ENCODE measurements at regions not wholly inside any gene's neighbourhood (a gene's known extent, or its start where the extent isn't known, plus 50 kb on each side); places are given as distances from the start of the nearest gene placed in this dataset.

- H3K4me3 ChIP-seq, result no peak overlapping the region
- no peak overlapping the region for H3K4me2 ChIP-seq (ENCODE audit: insufficient read depth, low read length)
- in situ Hi-C loops (cut with MboI), result no loop called here
- H3K9ac ChIP-seq (ENCODE audit: insufficient read depth in 1 of 2, low read depth in 2 of 2, low read length in 2 of 2), result no peak overlapping the region
- H3K36me3 ChIP-seq (ENCODE audit: control insufficient read depth, insufficient read depth, low read length), result no peaks in the 10 kb centered on the region
- CTCF ChIA-PET (ENCODE audit: low intra/inter-chr PET ratio), result no interaction called here
- 5% methylated on average over 4 of the region's 4 CpGs for WGBS (ENCODE audit: insufficient coverage, low coverage, missing lambda C conversion rate)
- H3K4me1 ChIP-seq (replicated peaks in 1 of 2; ENCODE audit: control insufficient read depth in 2 of 2, insufficient read depth in 2 of 2, low read length in 2 of 2), result no peaks in the 10 kb centered on the region; a peak in 1 of 5 replicates
- no peaks in the 10 kb centered on the region for H4K20me1 ChIP-seq (replicated peaks; ENCODE audit: control insufficient read depth, insufficient read depth, low read length)
- POLR2A ChIA-PET, result no interaction called here
- no peaks in the 10 kb centered on the region for H3K27me3 ChIP-seq (ENCODE audit: control insufficient read depth in 2 of 2, insufficient read depth in 2 of 2, low read length in 2 of 2)
- TF ChIP-seq THRAP3 (IDR thresholded peaks at IDR 0.05; ENCODE audit: borderline replicate concordance), result no peak
- TF ChIP-seq EWSR1 (IDR thresholded peaks at IDR 0.05; ENCODE audit: borderline replicate concordance, low read depth, partially characterized antibody), result no peak
- TF ChIP-seq BRD4 (IDR thresholded peaks at IDR 0.05), result no peak
- TF ChIP-seq CTBP1 (IDR thresholded peaks at IDR 0.05; ENCODE audit: borderline replicate concordance), result no peak
- TF ChIP-seq MAX (CRISPR knock-in tag; IDR thresholded peaks at IDR 0.05), result no peak
- TF ChIP-seq NEUROD1 (IDR thresholded peaks at IDR 0.05; ENCODE audit: borderline replicate concordance, low read depth, low read length, partially characterized antibody), result no peak
- no peak for TF ChIP-seq POLR3G (IDR thresholded peaks at IDR 0.05; ENCODE audit: extremely low read depth, insufficient read length, insufficient replicate concordance)
- no peak for TF ChIP-seq ZNF518B (CRISPR knock-in tag; IDR thresholded peaks at IDR 0.05)
- no peak for TF ChIP-seq E2F5 (CRISPR knock-in tag; IDR thresholded peaks at IDR 0.05)
- TF ChIP-seq FOSL1 (tag; conservative IDR thresholded peaks at IDR 0.05), result no peak
- no peak for TF ChIP-seq MED1 (CRISPR knock-in tag; IDR thresholded peaks at IDR 0.05; ENCODE audit: borderline replicate concordance)
- no peak for TF ChIP-seq OTX1 (CRISPR knock-in tag; IDR thresholded peaks at IDR 0.05)
- no peak for TF ChIP-seq NFRKB (IDR thresholded peaks at IDR 0.05; ENCODE audit: low read depth)
- no peak for TF ChIP-seq KDM5B (IDR thresholded peaks at IDR 0.05; ENCODE audit: insufficient replicate concordance, low read depth, low read length)
- no peaks in the 10 kb centered on the region for H3K9me1 ChIP-seq (ENCODE audit: control insufficient read depth, insufficient read depth, low read length)
- H3K79me2 ChIP-seq (ENCODE audit: control insufficient read depth, insufficient read depth, low read length), result no peaks in the 10 kb centered on the region
- FAIRE-seq (no peak), ATAC-seq (no peak), DNase-seq (ENCODE audit: extremely low read depth in 1 of 4, low spot score in 3 of 4) (no peak)
- BruUV-seq (replicated peaks), result no TSS peak
- H3K9me3 ChIP-seq (replicated peaks; ENCODE audit: control insufficient read depth, insufficient read depth, low read depth, low read length), result no peaks in the 10 kb centered on the region
- no peak overlapping the region for H2AFZ ChIP-seq (ENCODE audit: low read depth, low read length)
- H3K27ac ChIP-seq (ENCODE audit: extremely low read depth, low read depth, low read length), result no peak overlapping the region
- intact Hi-C loops (cut with micrococcal nuclease), result no loop called here
Measured at GRCh38 chr13:94780421-94780820, 68.1 kb upstream of the SOX21 start.

Measured in K562 (cell line).